HG03457 (cell line): ENCODE measurements at regions not wholly inside any gene's neighbourhood (a gene's known extent, or its start where the extent isn't known, plus 50 kb on each side); places are given as distances from the start of the nearest gene placed in this dataset.
"Not testable (repeated sequence)": the region's sequence is repeated elsewhere in the genome, so short reads cannot be mapped to it uniquely, and the experiment has no call there.

Experiments
- ATAC-seq: cut with Tn5 transposase; IDR thresholded peaks from one replicate; pipeline ENCODE4 v1.9.1; 2021; ENCODE audit warnings: moderate number of reproducible peaks; ENCODE audit not compliant: unreplicated experiment

DNA sequence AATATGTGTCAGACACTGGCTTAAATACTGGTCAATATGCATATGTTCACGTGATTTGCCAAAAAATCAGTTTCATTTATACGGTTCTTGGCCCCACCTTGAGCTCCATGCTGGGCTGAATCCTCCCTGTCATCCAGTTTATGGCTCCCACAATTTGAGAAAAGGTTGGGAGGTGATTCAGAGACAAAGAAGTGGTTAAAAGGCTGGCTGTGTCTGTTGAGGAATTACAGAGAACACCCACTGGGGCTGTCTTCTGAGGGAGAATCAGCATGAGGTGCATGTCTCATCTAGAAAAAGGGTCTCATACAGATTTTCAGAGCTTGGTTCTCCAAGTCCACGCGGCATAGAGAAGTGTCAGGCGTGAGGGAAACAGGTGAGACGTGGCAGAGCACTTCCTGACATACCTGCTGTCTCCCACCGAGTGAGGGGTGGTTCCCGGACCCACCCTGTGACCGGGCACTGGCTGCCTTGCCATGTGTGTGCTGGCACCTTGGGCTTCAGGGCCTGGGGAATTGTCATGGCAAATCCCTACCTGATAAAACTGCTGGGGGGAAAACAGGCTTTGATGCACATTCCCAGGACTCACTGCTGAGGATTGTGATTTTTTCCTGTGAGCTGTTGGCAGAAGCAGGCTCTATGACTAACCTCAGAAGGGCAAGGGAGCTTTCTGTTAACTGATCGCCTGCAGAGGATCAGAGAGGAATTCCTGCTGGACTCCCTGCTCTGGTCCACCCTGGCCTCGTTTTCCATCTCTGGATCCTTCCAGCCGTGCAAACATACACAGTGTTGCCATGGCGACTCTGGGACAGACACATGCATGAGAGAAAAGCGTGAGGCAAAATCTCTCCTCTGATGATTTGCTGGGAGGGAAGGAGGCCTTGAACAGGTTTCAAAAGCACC lies 223.6 kb downstream of the ADAMTS15 start:
- no peak for ATAC-seq

DNA sequence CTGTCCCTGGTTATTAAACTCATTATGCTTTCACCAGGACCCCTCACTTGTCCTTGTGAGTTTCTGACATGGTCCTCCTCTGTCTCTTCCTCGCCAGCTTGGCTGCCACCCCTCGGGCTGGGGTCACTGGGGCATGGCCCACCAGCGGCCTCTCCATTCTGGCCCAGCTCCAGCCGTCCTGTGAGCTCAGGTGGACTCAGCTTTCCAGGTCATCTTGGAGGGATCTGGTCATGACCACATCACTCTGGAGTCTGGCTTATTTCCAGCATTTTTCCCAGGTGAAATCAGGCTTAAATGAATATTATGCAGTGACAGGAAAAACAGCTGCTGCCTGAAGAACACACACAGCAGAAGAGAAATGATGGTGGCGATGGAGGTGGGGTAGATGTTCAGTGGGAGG lies 224.5 kb downstream of the ADAMTS15 start:
- ATAC-seq: no peak

DNA sequence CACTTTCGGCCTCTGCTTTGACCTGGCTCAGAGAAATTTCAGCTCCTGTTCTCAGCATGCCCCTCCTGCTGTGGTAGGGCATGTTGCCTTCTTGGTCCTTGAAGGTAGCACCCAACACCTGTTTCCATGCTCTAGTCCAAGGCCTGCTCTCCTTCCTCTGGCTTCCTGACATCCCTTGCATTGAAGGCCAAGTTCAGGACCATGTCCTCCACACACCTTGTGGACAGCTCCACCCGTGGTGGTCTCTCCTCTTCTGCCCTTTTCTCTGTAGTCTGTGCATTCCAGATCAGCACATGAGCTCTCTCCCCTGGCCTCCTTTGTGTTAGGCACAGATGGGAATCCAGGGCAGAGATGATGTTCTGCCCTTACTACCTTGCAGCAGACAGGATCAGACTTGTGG lies 225.3 kb downstream of the ADAMTS15 start:
- no peak for ATAC-seq

DNA sequence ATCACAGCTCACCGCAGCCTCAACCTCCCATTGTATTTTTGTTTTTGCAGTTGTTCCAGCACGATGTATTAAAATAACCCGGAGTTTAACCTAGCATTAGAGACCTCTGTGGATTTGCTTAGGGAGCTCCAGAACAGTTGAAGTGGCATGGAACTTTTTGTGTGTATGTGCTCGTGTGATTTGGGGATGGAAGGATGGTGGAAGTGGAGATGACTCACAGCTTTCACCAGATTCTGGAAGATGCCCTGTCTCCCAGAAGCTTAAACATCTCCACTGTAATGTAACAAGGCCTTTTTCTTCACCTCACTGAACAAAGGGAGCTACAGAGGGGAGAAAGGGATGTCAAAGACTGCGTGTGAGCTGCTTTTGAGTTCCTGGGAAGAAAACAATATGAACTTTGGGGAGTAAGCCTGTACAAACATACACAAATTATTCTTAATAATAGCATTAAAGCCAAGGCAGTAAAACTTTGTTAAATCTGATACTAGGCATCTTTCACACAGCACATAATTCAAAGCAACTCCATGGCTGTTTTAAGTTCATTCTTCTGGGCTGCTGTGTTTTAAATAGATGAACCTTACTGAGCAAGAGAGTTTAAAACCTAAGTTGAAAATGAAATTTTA lies 226.4 kb downstream of the ADAMTS15 start:
- no peak for ATAC-seq

DNA sequence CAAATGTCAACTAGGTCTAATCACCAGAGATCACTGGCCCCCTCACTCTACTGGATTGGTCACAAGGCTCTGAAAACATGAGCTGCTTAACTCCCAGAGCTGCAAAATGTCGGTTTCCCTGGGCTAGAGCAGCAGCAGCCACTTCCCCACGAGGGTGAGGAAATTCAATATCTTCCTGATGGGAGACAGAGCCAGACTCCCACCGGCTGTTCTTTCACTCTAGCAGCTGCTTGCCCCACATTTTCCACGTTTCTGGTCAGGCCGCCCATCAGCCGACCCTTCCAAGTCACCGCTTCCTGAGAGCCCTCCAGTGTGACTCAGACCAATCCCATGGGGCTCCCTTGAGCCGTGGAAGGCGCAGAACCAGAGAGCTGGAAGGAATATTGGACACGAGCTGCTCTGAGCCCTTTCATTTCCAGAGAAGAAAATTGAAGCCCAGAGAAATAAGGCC lies 227.0 kb downstream of the ADAMTS15 start:
- ATAC-seq: no peak

DNA sequence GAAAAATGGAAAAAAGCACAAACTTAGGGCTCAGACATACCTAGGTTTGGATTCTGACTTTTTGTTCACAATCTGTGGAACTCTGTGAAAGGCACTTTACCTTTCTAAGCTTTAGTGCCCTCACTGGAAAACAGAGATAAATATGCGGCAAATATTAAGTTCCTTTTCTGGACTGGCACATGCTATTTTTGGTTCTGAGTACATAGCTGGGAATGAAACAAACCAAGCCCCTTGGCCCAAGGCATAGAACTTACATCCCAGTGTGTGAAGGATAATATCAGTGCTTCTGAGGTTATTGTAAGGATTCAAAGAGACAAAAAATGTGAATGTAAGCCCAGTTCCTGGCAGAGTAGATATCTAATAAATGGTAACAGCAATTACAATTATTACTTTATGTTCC lies 227.5 kb downstream of the ADAMTS15 start:
- ATAC-seq: no peak

DNA sequence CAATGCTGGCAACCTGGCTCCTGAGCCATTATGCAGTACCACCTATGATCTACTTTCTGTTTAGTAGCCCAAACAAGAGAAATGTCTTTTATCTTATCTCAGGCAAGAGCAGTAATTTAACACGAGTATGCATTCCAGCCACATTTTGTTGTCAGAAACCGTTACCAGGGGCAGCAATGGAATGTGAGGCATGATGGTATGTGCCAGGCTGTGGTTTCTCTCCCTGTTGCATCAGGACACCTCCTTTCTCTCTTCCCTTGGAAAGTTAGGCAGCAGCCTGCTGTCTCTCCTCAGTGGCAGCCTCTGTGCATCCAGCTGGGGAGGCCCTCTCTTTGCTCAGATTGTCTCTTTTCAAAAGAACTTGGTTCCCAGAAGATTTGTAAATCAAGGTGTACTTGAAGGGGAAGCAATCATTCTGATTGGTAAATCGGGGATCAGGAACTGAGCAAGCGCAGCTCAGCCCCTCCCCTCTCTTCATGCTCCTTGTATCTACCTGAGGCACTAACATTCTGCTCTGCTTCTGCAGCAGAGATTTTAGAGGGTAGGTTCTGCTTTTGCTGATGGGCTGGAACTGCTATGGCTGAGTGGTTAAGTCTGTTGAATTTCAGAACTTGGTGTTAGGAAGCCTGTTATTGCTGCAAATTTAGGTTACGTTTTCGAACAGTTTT lies 229.2 kb downstream of the ADAMTS15 start:
- ATAC-seq: no peak

DNA sequence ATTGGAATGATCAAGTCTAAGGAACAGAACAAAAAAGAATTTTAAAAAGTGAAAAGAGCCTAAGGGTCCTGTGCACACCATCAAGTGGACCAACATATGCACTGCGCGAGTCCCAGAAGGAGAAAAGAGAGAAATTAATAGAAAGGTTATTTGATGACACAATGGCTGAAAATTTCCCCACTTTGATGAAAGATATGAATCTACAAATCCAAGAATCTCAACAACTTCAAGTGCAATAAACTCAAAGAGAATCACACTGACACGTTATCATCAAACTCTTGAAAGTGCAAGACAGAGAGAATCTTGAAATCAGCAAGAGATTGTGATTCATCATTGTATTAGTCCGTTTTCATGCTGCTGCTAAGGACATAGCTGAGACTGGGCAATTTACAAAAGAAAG lies 230.8 kb downstream of the ADAMTS15 start:
- no peak for ATAC-seq

DNA sequence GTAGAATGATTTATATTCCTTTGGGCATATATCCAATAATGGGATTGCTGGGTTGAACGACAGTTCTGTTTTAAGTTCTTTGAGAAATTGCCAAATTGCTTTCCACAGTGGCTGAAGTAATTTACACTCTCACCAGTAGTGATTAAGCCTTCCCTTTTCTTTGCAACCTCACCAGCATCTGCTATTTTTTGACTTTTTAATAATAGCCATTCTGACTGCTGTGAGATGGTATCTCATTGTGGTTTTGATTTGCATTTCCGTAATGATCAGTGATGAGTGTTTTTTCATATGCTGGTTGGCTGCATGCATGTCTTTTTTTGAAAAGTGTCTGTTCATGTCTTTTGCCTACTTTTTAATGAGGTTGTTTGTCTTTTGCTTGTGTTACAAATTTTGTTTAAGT lies 233.8 kb downstream of the SNX19 start:
- ATAC-seq: not testable (repeated sequence)

DNA sequence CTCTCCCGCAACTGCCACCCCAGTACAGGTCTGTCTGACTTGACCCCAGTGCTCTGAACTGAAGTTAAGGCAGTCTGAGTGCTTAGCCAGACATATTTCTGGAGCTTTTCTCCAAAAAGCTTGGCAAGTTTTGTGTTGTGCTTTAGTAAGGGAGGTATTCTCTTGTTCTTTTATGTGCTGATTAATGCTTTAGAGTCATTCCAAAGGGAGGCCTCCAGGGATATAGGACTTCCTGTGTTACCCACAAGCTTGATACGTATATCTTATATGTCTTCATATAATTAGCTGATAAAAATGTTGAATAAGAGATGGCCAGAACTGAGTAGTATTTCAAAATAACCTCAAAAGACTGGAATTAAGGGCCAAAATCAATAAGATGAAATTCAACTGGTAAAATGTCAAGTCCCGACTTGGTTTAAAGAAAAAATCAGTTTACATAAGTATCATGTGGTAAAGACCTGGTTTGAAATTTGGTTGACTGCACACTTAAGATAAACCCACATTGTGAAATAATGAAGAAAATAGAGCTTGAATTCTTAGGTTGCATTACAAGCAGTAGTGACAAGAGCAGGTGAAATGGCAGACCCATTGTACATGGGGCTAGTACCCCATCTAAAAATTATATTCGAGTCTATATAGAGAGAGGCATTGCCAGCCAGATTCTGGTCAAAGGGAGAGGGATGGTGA lies 226.9 kb downstream of the SNX19 start:
- ATAC-seq: no peak

DNA sequence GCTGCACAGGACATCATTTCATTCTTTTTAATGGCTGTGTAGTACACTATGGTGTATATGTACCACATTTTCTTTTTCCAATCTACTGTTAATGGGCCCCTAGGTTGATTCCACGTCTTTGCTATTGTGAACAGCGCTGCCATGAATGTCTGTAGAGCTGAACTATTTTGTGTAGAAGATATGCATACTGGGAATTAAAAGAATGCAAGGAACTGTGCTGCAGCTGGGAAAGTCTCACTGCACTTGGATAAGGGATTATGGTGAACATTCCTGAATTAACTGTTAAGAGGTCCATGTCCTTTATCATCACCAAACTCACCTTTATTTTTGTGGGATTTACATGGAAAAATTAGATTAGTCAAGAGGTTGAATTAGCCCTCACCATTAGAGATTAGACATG lies 224.7 kb downstream of the SNX19 start:
- ATAC-seq: no peak

DNA sequence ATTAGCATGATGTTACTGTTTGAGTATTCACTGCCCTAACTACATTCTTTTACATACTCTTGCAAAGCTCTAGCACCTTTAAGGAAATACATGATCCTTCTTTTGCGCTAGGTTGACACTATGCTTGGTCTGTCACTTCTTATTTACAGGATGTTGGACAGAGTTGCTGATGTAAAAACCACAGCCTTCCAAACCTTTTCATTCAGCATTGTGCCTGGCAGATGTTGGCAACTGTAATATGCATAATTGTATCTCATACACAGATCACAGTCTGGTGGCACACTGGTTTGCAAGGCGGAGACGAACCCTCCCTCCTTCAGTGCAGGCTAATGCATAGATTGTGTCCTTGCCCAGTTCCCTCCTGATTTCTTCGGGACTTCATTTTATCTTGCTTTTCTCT lies 224.1 kb downstream of the SNX19 start:
- ATAC-seq: no peak

DNA sequence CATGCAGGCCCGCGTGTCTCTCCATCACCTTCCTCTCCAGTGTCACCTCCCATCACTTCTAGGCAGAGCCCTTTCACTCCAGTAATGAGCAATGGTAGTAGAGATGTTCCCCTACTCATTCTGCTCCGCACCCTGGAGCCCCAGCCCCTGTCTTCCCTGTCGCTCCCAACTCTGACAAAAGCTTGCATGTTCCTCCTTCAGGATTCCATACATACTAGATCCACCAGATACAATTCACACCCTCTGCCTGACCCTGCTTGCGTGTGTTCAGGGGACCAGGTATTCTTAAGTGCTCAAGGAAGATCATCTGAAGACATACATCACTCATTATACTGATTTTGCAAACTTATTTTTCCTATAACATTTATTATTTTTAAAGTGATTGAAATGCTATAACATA lies 222.7 kb downstream of the SNX19 start:
- ATAC-seq: no peak

DNA sequence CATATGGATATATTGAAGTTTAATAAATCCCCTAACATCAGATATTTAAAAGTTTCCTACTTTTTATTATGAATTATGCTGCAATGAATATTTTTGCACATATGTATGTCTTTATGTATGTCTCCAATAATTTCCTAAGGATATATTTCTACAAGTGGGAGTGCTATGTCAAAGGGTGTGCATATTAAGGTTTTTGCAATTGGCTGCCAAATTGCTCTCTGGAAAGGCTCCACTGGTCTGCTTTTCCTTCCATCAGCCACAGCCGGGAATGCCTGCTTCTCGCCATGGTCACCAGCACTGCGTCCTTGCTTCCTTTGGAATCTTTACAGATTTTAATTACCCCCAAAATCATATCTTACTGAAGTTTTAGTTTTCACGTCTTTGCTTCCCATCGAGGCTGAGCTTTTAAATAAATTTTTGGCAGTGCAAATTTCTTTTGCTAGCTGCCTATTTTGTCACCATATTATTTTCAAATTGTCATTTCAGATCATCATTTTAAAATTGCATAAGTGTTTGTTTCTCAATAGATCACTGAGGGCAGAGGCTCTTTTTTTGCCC lies 221.7 kb downstream of the SNX19 start:
- ATAC-seq: no peak

DNA sequence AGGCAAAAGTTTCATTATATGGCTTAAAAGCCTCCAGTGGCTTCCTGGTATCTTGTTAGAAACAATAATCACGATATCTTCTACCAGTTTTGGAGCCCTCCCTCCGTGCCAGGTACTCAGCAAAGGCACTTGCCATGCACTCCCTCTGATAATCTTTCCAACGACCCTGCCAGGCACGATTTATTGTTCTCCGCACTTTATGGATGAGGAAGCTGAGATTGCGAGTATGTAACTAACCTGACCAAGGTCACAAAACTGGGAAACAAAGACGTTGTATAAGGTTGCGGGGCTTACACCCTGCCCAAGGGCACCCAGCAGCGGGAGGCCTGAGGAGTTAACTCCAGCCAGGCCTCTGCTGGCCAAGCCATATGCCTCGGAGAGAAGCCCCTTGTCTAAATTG lies 218.1 kb downstream of the SNX19 start:
- no peak for ATAC-seq

DNA sequence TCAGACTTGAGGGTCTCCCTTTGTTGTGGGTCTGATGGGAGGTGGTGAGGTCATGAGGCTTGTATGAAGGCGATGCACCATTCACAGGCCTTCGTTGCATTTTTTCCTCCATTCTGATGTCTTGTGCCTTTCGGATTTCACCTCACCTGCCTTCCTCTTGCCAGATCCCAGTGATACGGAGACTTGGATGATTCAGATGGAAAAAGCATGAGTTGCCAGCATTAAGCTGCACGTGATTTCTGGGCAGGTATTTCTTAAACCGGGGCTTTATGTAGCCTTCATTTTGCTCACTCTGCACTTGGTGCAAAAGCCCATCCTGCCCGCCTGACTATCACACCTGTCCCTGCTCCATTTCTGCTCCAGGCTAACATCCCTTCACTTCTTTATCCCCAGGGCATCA lies 216.7 kb downstream of the SNX19 start:
- no peak for ATAC-seq

DNA sequence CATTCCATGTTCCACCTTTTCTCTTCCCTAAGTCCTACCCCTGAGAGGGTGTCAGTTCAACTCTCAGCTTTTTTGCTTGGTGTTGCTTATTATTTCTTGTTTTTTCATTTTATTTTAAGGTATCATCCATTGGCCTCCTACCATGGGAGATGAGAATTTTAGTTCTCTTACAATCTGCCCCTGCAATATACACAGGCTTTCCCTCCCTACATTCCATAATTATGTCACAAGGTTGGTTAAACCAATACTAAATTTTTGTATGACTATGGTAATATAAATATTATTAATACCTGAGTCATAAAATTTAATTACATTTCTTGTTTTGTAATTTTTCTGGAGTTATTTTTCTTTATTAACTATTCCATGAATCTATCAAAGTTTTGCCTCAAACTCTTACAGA lies 216.2 kb downstream of the SNX19 start:
- no peak for ATAC-seq

DNA sequence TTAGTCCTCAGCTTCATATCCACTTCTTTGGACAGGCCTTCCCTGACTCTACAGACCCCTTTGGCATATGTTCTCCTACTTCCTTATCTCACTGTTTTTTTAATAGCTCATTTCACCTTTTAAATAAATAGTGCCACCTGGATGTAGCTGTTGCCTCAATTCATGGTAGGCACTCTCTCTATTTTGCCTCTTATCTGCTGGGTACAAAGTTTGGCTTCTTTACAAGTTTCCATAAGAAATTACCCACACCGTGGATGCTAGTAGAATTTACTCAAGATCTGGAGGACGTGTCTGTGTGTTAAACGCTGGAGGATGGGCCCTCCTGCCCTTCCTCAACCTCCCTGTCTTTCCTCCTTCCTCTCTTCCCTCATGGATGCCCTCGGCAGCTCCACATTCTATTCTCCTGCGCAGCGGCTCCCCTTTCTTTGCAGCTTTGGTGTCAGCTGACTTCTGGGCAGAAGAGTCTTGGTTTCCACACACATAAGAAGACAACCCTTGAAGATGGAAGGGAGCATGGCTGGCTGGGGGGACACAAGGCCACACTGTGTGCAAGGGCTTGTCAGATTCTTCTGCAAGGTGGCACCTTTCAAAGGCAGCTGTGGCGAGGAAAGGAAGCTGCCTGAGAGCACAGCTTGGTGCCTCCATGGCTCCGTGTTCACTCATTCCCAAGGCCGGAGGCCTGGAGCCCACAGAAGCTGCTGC lies 212.6 kb downstream of the SNX19 start:
- no peak for ATAC-seq

DNA sequence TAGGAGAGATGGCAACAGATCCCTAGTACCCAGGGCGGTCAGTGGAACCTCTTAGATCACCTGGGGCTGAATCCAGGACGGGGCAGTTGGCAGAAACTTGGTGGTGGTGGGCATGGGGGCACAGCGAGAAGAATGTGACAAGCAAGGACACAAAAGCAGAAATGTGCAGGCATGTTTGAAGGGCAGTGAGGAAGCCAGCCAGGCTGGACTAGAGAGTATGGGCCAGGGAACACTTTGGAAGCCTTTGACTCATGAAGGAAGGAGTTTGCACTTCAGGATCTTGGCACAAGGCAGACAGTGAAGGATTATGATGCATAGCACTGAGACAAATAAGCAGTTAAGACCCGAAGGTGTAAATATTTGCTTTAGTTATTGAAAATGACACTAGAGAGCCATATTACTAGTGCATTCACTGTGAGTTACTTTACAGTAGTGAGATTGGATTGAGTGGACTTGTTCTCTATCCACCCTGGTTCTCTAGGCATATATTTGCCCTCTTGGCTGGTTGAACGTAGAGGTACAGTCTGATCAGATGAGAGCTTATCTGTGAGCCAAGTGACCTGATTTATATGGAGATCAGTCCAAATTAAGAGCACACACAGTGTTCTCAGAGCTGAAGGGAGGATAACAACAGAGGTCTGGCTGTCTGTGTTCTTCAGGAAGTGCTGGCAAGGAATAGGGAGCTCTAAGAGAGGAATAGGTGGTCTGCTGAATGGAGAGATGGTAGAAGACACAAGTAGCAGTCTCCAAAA lies 210.4 kb downstream of the SNX19 start:
- no peak for ATAC-seq

DNA sequence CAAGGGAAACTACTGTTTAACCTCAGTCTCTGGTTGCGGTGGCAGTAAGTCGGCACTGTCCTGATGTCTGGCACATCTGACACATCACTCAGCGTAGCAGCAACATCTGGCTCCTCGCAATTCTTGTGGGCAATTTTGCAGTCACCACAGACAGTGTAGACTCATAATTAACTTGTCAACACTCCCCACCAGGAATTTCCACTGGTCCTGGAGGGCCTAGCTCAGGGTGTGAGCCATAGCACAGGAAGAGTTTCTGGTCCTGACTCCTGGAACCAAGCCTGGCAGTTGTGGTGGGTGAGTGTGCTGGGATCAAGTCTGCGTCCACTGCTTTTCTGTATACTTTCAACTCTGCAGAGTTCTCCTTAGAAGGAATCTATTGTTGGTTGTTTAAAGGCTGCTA lies 209.7 kb downstream of the SNX19 start:
- no peak for ATAC-seq
